ENCODE measurements at regions not wholly inside any gene's neighbourhood (a gene's known extent, or its start where the extent isn't known, plus 50 kb on each side); places are given as distances from the start of the nearest gene placed in this dataset.
A peak's percentile ranks its signal among the peaks of the same experiment; 100 is the strongest.

DNA sequence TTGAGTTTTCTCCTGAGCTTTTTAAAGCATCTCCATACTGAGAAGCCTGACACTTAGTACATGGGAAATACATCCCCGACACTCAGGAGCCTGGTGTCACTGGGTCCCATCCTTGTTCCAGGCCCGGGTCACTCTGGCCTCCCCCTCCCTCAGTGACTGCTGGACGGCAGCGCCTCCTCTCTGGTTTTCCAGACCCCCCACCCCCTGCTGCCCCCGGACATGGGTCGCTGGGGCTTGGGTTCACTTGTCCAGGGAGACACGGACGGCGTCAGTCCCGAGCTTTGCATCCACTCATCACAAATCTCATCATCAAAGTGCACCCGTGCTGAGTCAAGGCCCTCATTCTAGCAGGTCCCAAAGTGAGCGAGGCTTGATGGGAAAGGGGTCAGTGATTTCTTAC, 243.0 kb downstream of the IRX2 start:
- TF ChIP-seq, protein P1, sequence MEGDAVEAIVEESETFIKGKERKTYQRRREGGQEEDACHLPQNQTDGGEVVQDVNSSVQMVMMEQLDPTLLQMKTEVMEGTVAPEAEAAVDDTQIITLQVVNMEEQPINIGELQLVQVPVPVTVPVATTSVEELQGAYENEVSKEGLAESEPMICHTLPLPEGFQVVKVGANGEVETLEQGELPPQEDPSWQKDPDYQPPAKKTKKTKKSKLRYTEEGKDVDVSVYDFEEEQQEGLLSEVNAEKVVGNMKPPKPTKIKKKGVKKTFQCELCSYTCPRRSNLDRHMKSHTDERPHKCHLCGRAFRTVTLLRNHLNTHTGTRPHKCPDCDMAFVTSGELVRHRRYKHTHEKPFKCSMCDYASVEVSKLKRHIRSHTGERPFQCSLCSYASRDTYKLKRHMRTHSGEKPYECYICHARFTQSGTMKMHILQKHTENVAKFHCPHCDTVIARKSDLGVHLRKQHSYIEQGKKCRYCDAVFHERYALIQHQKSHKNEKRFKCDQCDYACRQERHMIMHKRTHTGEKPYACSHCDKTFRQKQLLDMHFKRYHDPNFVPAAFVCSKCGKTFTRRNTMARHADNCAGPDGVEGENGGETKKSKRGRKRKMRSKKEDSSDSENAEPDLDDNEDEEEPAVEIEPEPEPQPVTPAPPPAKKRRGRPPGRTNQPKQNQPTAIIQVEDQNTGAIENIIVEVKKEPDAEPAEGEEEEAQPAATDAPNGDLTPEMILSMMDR (IDR thresholded peaks at IDR 0.05), result no peak
- WGBS, 2 donors, result 60 to 71% methylated on average over 12 of the region's 12 CpGs
- intact Hi-C loops (cut with DNase I), result no loop called here
- ATAC-seq (no peak), DNase-seq (no peak), FAIRE-seq (no peak)
- H3K4me3 ChIP-seq, result no peak overlapping the region
- no peaks in the 10 kb centered on the region for H3K27me3 ChIP-seq
- H3K9me3 ChIP-seq, result no peaks in the 10 kb centered on the region
- no peaks in the 10 kb centered on the region for H3K4me1 ChIP-seq
- H3K27ac ChIP-seq, result no peak overlapping the region
- no peaks in the 10 kb centered on the region for H3K36me3 ChIP-seq

GRCh38 chr5:2507611-2508010, 243.9 kb downstream of the IRX2 start:
- Histone ChIP-seq H3K27me3 (no peaks in the 10 kb centered on the region), H3K9me3 (no peaks in the 10 kb centered on the region), H3K4me3 (no peak overlapping the region), H3K27ac (no peak overlapping the region), H3K36me3 (no peaks in the 10 kb centered on the region), H3K4me1 (no peaks in the 10 kb centered on the region)
- TF ChIP-seq, protein P1 (IDR thresholded peaks at IDR 0.05), result no peak
- 57 to 76% methylated on average over 5 of the region's 5 CpGs for WGBS, 2 donors
- FAIRE-seq (no peak), ATAC-seq (no peak), DNase-seq (no peak)
- intact Hi-C loops (cut with DNase I), result no loop called here

DNA sequence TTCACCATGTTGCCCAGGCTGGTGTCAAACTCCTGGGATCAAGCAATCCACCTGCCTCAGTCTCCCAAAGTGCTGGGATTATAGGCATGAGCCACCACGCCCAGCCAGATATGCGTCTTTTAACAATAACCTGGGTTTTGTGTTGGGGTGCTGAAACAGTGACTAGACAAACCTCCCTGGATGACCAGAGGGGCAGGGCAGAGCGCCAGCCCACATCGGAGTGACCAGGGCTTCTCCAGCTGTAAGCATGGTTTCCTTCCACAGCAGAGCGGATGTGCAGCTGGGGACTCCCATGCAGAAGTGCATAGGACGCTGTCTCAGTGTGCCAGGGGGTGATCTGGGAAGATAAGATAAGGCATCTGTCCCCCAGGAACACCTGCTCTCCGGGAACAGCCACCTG, 244.9 kb downstream of the IRX2 start:
- Histone ChIP-seq H3K27ac (no peak overlapping the region), H3K4me1 (no peaks in the 10 kb centered on the region), H3K9me3 (no peaks in the 10 kb centered on the region), H3K27me3 (no peaks in the 10 kb centered on the region), H3K36me3 (no peaks in the 10 kb centered on the region), H3K4me3 (no peak overlapping the region)
- TF ChIP-seq, protein P1 (IDR thresholded peaks at IDR 0.05), result no peak
- intact Hi-C loops (cut with DNase I), result no loop called here
- FAIRE-seq (no peak), ATAC-seq (no peak), DNase-seq (peak in 1 of 6 donors; percentile 51)
- 59 to 65% methylated on average over 7 of the region's 7 CpGs for WGBS, 2 donors

- WGBS, 2 donors, result 52 to 60% methylated on average over 10 of the region's 10 CpGs
- DNase-seq, result no peak
- no peaks in the 10 kb centered on the region for H3K4me1 ChIP-seq
- FAIRE-seq, result no peak
- intact Hi-C loops (cut with DNase I), result no loop called here
- H3K36me3 ChIP-seq, result no peaks in the 10 kb centered on the region
- no peaks in the 10 kb centered on the region for H3K27me3 ChIP-seq
- H3K4me3 ChIP-seq, result no peak overlapping the region
- TF ChIP-seq, protein P1 (IDR thresholded peaks at IDR 0.05), result no peak
- ATAC-seq, result no peak
- H3K9me3 ChIP-seq, result no peaks in the 10 kb centered on the region
- no peak overlapping the region for H3K27ac ChIP-seq
Measured at GRCh38 chr5:2505217-2505616, 246.3 kb downstream of the IRX2 start.

DNA sequence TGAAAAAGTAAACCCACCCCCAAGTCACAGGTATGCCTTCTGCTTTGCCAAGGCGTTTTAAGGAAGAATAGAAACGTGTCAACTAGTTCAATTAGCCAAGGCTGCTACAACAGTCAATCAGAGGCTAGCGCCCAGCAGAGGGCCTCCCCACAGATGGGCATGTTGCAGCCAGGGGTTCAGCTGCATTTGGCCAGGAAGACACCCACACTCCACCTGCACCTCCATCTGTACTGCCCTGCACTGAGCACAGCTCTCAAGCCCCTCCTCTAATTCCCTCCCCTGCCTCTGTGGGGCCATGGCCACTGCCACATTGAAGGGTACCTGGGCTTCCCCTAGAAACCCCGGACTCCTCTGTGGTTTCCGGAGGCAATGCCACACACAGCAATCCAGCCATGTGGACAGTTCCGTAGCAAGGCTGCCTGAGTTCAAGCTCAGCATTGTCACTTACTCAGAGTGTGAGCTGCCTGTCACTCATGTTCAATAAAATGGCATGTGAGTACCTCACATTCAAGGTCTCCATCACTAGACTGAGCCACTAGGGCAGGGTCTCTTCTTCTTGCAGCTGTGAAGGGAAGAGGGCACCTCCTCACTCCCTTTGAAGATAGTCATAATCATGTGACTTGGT, 248.4 kb downstream of the IRX2 start:
- FAIRE-seq (no peak), ATAC-seq (no peak), DNase-seq (no peak)
- no peak overlapping the region for H3K27ac ChIP-seq
- 52 to 57% methylated on average over 6 of the region's 6 CpGs for WGBS, 2 donors
- H3K9me3 ChIP-seq, result no peaks in the 10 kb centered on the region
- intact Hi-C loops (cut with DNase I), result no loop called here
- no peaks in the 10 kb centered on the region for H3K36me3 ChIP-seq
- no peak overlapping the region for H3K4me3 ChIP-seq
- no peaks in the 10 kb centered on the region for H3K4me1 ChIP-seq
- TF ChIP-seq, protein P1 (IDR thresholded peaks at IDR 0.05), result no peak
- H3K27me3 ChIP-seq, result peaks cover 0 to 3% (median 0%) of the 10 kb centered on the region in 4 donors
